Activated naive CD4-positive, alpha-beta T cell treated with anti-CD3 and anti-CD28 coated beads, Interleukin-2, amount 10 ng/mL, durations not matched to agents 7 days and 5 days (primary cell): ENCODE measurements at regions not wholly inside any gene's neighbourhood (a gene's known extent, or its start where the extent isn't known, plus 50 kb on each side); places are given as distances from the start of the nearest gene placed in this dataset.

Experiments used
- CTCF ChIA-PET: fragments of 350-600 bp; sonication (Branson Sonifier 250); formaldehyde crosslinking; loops from one replicate; lab custom pipeline; 2021; ENCODE audit warnings: antibody characterized with exemption; lab: Charles Lee
- DNase-seq: peaks from one replicate; pipeline ENCODE4 v3.0.0-alpha.2; 2020
- H3K27ac Mint-ChIP-seq: one replicate; pipeline ENCODE4 v1.8.0; 2021; ENCODE audit warnings: mild to moderate bottlenecking, moderate library complexity, mixed read lengths
- H3K27me3 Mint-ChIP-seq: one replicate; pipeline ENCODE4 v1.8.0; 2021; ENCODE audit warnings: mild to moderate bottlenecking, mixed read lengths
- H3K36me3 Mint-ChIP-seq: one replicate; pipeline ENCODE4 v1.8.0; 2021; ENCODE audit warnings: mixed read lengths
- H3K4me1 Mint-ChIP-seq: one replicate; pipeline ENCODE4 v1.8.0; 2021; ENCODE audit warnings: mixed read lengths
- H3K4me3 Mint-ChIP-seq: one replicate; pipeline ENCODE4 v1.8.0; 2021; ENCODE audit warnings: mild to moderate bottlenecking, moderate library complexity, mixed read lengths
- H3K9me3 Mint-ChIP-seq: one replicate; pipeline ENCODE4 v1.8.0; 2021; ENCODE audit warnings: mixed read lengths

- no peak overlapping the region for H3K4me3 Mint-ChIP-seq
- H3K27me3 Mint-ChIP-seq, result no peaks in the 10 kb centered on the region
- H3K27ac Mint-ChIP-seq, result no peak overlapping the region
- no peak for DNase-seq
- H3K4me1 Mint-ChIP-seq, result no peaks in the 10 kb centered on the region
- H3K9me3 Mint-ChIP-seq, result no peaks in the 10 kb centered on the region
- no peaks in the 10 kb centered on the region for H3K36me3 Mint-ChIP-seq
- CTCF ChIA-PET, result no interaction called here
These were observed 538.2 kb upstream of the SEMA3D start for GRCh38 chr7:85725026-85725425.

- CTCF ChIA-PET, result no interaction called here
- DNase-seq, result no peak
- H3K36me3 Mint-ChIP-seq, result no peaks in the 10 kb centered on the region
- H3K4me1 Mint-ChIP-seq, result no peaks in the 10 kb centered on the region
- no peak overlapping the region for H3K27ac Mint-ChIP-seq
- no peak overlapping the region for H3K4me3 Mint-ChIP-seq
- H3K9me3 Mint-ChIP-seq, result no peaks in the 10 kb centered on the region
- no peaks in the 10 kb centered on the region for H3K27me3 Mint-ChIP-seq
These were observed 533.4 kb upstream of the SEMA3D start for GRCh38 chr7:85719981-85720953.

DNA sequence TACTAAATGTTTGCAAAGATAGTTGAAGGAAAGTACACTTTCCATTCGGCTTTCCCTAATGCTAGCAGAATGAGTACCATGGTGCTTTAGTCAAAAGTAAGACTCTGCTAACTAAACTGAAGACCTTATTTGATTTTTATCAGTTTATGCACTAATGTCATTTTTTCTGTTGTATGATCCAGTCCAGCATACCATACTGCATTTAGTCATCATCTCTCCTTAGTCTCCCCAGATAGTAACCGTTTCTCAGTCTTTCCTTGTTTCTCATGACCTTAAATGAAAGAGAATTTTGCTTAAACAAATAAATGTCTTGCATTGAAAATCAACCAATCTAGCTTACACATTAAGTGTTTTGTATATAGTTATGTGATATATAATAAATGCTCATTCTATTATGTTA is 529.5 kb upstream of the SEMA3D start:
- Mint-ChIP-seq H3K4me1 (no peaks in the 10 kb centered on the region), H3K27me3 (no peaks in the 10 kb centered on the region), H3K9me3 (no peaks in the 10 kb centered on the region), H3K27ac (no peak overlapping the region), H3K36me3 (no peaks in the 10 kb centered on the region), H3K4me3 (no peak overlapping the region)
- CTCF ChIA-PET, result no interaction called here
- no peak for DNase-seq

DNA sequence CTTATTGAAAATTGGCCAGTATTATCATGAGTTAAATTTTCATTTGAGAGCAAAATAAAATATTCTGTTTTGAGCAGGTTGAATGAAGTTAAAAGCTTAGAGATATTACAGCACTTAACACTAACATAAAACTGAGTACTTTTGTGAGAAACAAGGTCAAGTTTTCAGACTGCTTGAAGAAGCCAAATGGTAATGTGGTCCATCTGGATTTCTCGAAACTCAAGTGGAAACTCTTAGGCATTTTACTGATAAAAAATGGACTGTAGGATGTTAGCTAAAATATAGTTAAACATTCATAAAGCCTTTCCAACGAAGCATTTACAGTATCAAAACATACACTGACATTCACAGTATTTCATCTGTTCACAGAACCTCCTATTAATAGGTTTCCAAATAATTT is 528.1 kb upstream of the SEMA3D start:
- no peak for DNase-seq
- no peak overlapping the region for H3K4me3 Mint-ChIP-seq
- H3K4me1 Mint-ChIP-seq, result no peaks in the 10 kb centered on the region
- no peak overlapping the region for H3K27ac Mint-ChIP-seq
- no peaks in the 10 kb centered on the region for H3K9me3 Mint-ChIP-seq
- CTCF ChIA-PET, result no interaction called here
- no peaks in the 10 kb centered on the region for H3K27me3 Mint-ChIP-seq
- H3K36me3 Mint-ChIP-seq, result no peaks in the 10 kb centered on the region

GRCh38 chr7:85714043-85714578 is 527.3 kb upstream of the SEMA3D start:
- Mint-ChIP-seq H3K27me3 (no peaks in the 10 kb centered on the region), H3K4me1 (no peaks in the 10 kb centered on the region), H3K4me3 (no peak overlapping the region), H3K9me3 (no peaks in the 10 kb centered on the region), H3K27ac (no peak overlapping the region), H3K36me3 (no peaks in the 10 kb centered on the region)
- CTCF ChIA-PET, result no interaction called here
- no peak for DNase-seq

GRCh38 chr7:85713171-85713570 is 526.3 kb upstream of the SEMA3D start:
- Mint-ChIP-seq H3K4me1 (no peaks in the 10 kb centered on the region), H3K27ac (no peak overlapping the region), H3K36me3 (no peaks in the 10 kb centered on the region), H3K9me3 (no peaks in the 10 kb centered on the region), H3K27me3 (no peaks in the 10 kb centered on the region), H3K4me3 (no peak overlapping the region)
- CTCF ChIA-PET, result no interaction called here
- no peak for DNase-seq

- CTCF ChIA-PET, result no interaction called here
- DNase-seq, result no peak
- Mint-ChIP-seq H3K27ac (no peak overlapping the region), H3K9me3 (no peaks in the 10 kb centered on the region), H3K36me3 (no peaks in the 10 kb centered on the region), H3K4me1 (no peaks in the 10 kb centered on the region), H3K27me3 (no peaks in the 10 kb centered on the region), H3K4me3 (no peak overlapping the region)
These were observed 525.0 kb upstream of the SEMA3D start for GRCh38 chr7:85711894-85712293.

DNA sequence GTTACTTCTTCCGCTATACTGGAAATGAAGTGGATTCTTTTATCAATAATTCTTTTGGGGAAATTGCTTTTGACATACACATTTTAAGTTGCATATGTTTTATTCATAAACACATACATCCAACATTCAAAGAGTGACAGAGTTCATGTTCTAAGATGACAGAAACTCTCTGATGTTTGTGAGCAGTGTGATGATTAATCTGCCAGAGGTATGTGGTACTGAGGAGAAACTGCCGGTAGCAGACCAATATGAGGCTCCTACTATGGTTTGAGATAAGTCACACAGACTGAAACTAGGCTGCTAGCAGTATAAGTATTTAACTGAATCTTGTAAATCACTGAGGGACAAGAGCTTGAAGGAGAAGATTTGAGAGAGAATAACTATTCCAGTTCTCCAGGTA is 524.1 kb upstream of the SEMA3D start:
- CTCF ChIA-PET, result no interaction called here
- Mint-ChIP-seq H3K4me3 (no peak overlapping the region), H3K4me1 (no peaks in the 10 kb centered on the region), H3K9me3 (peaks cover 4% of the 10 kb centered on the region), H3K27ac (no peak overlapping the region), H3K36me3 (no peaks in the 10 kb centered on the region), H3K27me3 (no peaks in the 10 kb centered on the region)
- no peak for DNase-seq

DNA sequence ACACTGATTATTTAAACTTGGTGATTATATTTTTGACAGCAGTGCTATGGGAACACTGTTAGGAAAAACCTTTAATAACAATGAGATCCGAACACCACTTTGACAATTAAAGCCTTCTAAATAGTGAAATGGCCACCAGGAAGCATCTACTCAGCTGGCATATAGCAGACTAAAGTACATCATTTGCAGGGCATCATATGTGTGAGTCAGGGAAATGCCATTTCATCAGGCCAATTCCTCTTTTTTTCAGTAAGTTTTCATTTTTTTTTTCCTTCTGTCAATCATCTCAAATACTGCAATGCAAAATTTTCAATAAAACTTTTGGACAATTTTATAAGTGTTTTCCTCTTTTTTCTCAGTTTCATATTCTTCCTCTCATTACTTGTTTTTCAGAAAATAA is 521.4 kb upstream of the SEMA3D start:
- peaks cover 4% of the 10 kb centered on the region for H3K9me3 Mint-ChIP-seq
- DNase-seq, result no peak
- H3K36me3 Mint-ChIP-seq, result no peaks in the 10 kb centered on the region
- H3K27ac Mint-ChIP-seq, result no peak overlapping the region
- CTCF ChIA-PET, result no interaction called here
- H3K4me3 Mint-ChIP-seq, result no peak overlapping the region
- H3K27me3 Mint-ChIP-seq, result no peaks in the 10 kb centered on the region
- H3K4me1 Mint-ChIP-seq, result no peaks in the 10 kb centered on the region

DNA sequence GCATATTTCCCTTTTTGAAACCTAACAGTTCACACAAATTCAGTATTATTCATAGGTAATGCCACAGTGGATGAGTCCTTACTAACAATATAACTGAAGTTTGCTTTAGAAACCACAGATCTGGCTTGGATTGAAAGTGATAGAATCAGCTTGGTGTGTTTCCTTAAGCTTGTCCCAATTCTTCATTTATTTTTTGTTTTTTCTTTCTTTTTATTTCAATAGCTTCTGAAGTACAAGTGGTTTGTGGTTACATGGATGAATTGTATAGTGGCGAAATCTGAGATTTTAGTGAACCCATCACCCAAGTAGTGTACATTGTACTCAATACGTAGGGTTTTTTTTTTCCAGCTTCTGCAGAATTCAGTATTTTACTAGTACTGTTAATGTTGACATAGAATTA is 518.2 kb upstream of the SEMA3D start:
- Mint-ChIP-seq H3K4me1 (no peaks in the 10 kb centered on the region), H3K27me3 (no peaks in the 10 kb centered on the region), H3K36me3 (no peaks in the 10 kb centered on the region), H3K9me3 (peaks cover 4% of the 10 kb centered on the region), H3K4me3 (no peak overlapping the region), H3K27ac (no peak overlapping the region)
- DNase-seq, result no peak
- CTCF ChIA-PET, result no interaction called here

DNA sequence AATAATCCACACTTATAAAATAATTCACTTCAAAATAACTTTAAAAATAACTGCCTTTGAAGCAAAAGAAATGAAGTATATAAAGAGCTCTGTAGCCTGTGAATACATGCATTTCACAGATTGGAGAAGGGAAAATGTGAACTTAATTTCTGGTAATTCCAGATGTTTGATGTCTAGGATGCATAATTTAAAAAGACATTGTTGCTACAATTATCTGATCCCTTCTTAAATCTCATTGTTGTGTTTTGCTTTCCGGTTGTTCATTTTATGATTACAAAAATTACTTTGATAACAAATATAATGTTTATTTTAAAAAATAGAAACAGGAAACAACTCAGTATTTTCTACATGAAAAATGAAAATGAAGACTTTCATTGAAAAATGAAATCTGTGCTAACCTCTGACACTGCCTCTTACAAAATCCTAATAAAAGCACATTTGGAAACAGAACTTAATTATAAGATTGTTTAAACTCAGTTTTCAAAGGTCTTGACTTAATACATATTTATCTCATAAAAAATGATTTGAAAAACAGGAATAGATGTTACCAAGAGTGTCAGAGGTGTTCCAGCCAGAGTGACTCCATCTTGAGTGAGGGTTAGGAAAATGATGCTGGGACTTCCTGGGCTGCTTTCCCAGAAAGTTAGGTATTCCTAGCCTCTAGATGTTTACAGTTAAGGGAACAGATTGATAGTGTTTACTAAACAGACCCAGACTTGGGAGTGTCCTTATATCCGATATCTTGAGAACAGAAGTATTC is 516.6 kb upstream of the SEMA3D start:
- Mint-ChIP-seq H3K4me1 (no peaks in the 10 kb centered on the region), H3K4me3 (no peak overlapping the region), H3K27me3 (no peaks in the 10 kb centered on the region), H3K9me3 (peaks cover 4% of the 10 kb centered on the region), H3K36me3 (no peaks in the 10 kb centered on the region), H3K27ac (no peak overlapping the region)
- CTCF ChIA-PET, result no interaction called here
- DNase-seq, result no peak

- no peaks in the 10 kb centered on the region for H3K36me3 Mint-ChIP-seq
- no peak for DNase-seq
- no peaks in the 10 kb centered on the region for H3K4me1 Mint-ChIP-seq
- H3K9me3 Mint-ChIP-seq, result peaks cover 4% of the 10 kb centered on the region
- H3K4me3 Mint-ChIP-seq, result no peak overlapping the region
- no peaks in the 10 kb centered on the region for H3K27me3 Mint-ChIP-seq
- CTCF ChIA-PET, result no interaction called here
- no peak overlapping the region for H3K27ac Mint-ChIP-seq
These were observed 515.5 kb upstream of the SEMA3D start for GRCh38 chr7:85702348-85702747.

- no peak overlapping the region for H3K27ac Mint-ChIP-seq
- no peaks in the 10 kb centered on the region for H3K4me1 Mint-ChIP-seq
- H3K27me3 Mint-ChIP-seq, result no peaks in the 10 kb centered on the region
- CTCF ChIA-PET, result no interaction called here
- no peaks in the 10 kb centered on the region for H3K9me3 Mint-ChIP-seq
- no peak for DNase-seq
- no peak overlapping the region for H3K4me3 Mint-ChIP-seq
- no peaks in the 10 kb centered on the region for H3K36me3 Mint-ChIP-seq
These were observed 512.6 kb upstream of the SEMA3D start for GRCh38 chr7:85699482-85699881.

DNA sequence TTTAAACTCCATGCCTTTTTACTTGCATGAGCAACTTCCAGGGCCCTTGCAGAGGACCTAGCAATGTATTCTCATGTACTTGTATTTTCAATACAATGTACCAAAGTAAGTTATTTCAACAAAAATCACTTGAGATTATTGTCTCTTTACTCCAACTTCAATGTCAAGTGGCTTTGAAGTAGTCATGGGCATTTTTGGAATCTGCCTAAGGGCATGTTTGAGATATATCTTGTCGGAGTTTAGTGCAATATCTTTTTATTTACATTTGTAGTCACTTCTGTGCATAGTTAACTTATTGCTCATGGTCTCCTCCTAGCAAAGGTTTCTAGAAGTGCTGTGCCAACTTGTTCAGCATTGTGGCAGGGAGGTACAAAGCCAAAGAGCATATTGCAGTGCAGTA is 508.7 kb upstream of the SEMA3D start:
- Mint-ChIP-seq H3K4me1 (no peaks in the 10 kb centered on the region), H3K27me3 (no peaks in the 10 kb centered on the region), H3K27ac (no peak overlapping the region), H3K4me3 (no peak overlapping the region), H3K36me3 (no peaks in the 10 kb centered on the region), H3K9me3 (no peaks in the 10 kb centered on the region)
- no peak for DNase-seq
- CTCF ChIA-PET, result no interaction called here

GRCh38 chr7:85695041-85695440 is 508.2 kb upstream of the SEMA3D start:
- no peaks in the 10 kb centered on the region for H3K27me3 Mint-ChIP-seq
- H3K36me3 Mint-ChIP-seq, result no peaks in the 10 kb centered on the region
- no peak overlapping the region for H3K4me3 Mint-ChIP-seq
- H3K27ac Mint-ChIP-seq, result no peak overlapping the region
- no peaks in the 10 kb centered on the region for H3K4me1 Mint-ChIP-seq
- no peaks in the 10 kb centered on the region for H3K9me3 Mint-ChIP-seq
- no peak for DNase-seq
- CTCF ChIA-PET, result no interaction called here
